Epithelial cell of proximal tubule (primary cell): ENCODE measurements at regions not wholly inside any gene's neighbourhood (a gene's known extent, or its start where the extent isn't known, plus 50 kb on each side); places are given as distances from the start of the nearest gene placed in this dataset.
A peak's percentile ranks its signal among the peaks of the same experiment; 100 is the strongest.

Source experiments
- DNase-seq: peaks from one replicate; pipeline ENCODE4 v3.0.0-alpha.2; 2011; ENCODE audit warnings: low read depth
- H3K4me3 ChIP-seq: 2 replicates; pipeline ENCODE4 v1.5.1; 2011; ENCODE audit warnings: low read depth, mild to moderate bottlenecking, low read length
- CTCF ChIP-seq: conservative IDR thresholded peaks from 2 replicates; pipeline ENCODE4 v1.5.1; 2012; ENCODE audit warnings: low read depth, mild to moderate bottlenecking, low read length

- no peak for DNase-seq
- no peak for TF ChIP-seq CTCF
- H3K4me3 ChIP-seq: no peak overlapping the region
These were observed 372.0 kb downstream of the CMPK2 start for GRCh38 chr2:6493669-6494068.

GRCh38 chr2:6495466-6495865 lies 370.2 kb downstream of the CMPK2 start:
- no peak for DNase-seq
- no peak overlapping the region for H3K4me3 ChIP-seq
- no peak for TF ChIP-seq CTCF

GRCh38 chr2:6496376-6496775 lies 369.3 kb downstream of the CMPK2 start:
- DNase-seq: no peak
- H3K4me3 ChIP-seq: no peak overlapping the region
- no peak for TF ChIP-seq CTCF

GRCh38 chr2:6497048-6497447 lies 368.7 kb downstream of the CMPK2 start:
- no peak for DNase-seq
- H3K4me3 ChIP-seq: no peak overlapping the region
- TF ChIP-seq CTCF: no peak

- no peak overlapping the region for H3K4me3 ChIP-seq
- TF ChIP-seq CTCF: no peak
- no peak for DNase-seq
These were observed 366.9 kb downstream of the CMPK2 start for GRCh38 chr2:6498841-6499240.

- H3K4me3 ChIP-seq: no peak overlapping the region
- DNase-seq: no peak
- no peak for TF ChIP-seq CTCF
These were observed 366.0 kb downstream of the CMPK2 start for GRCh38 chr2:6499691-6500090.

GRCh38 chr2:6506361-6506794 lies 359.3 kb downstream of the CMPK2 start:
- peak; percentile 20 for DNase-seq
- no peak for TF ChIP-seq CTCF
- no peak overlapping the region for H3K4me3 ChIP-seq
